HCT116 (cell line): ENCODE measurements at regions not wholly inside any gene's neighbourhood (a gene's known extent, or its start where the extent isn't known, plus 50 kb on each side); places are given as distances from the start of the nearest gene placed in this dataset.

Experiments
- ATAC-seq: fragments of 200-7000 bp; cut with Tn5 transposase; 2 replicates; pipeline ENCODE4 v1.9.1; 2020; ENCODE audit warnings: mild to moderate bottlenecking, moderate library complexity
- BruUV-seq: library from RNA; stranded (reverse); fragments of 400-500 nt; replicated peaks from 2 replicates; lab custom pipeline; 2021; lab: Mats Ljungman, UMichigan
- CTCF ChIA-PET: fragments of 300-600 bp; sonication (Branson Sonifier 250); formaldehyde crosslinking; loops from one replicate; lab custom pipeline; 2021; ENCODE audit warnings: antibody characterized with exemption; lab: Charles Lee
- POLR2A ChIA-PET: fragments of 300-600, 350-600 bp; sonication (Branson Sonifier 250); formaldehyde crosslinking; loops from one replicate; lab custom pipeline; 2021; ENCODE audit warnings: antibody characterized with exemption; lab: Charles Lee
- RAD21 ChIA-PET, 2 experiments: fragments of 300-600 bp; sonication (Branson Sonifier 250); formaldehyde crosslinking; loops; one replicate each; lab custom pipeline; 2023; ENCODE audit warnings: low total read pairs in 2 of 2; ENCODE audit not compliant: uncharacterized antibody in 2 of 2, unreplicated experiment in 2 of 2, low non-redundant PET in 1 of 2; lab: Charles Lee
- DNase-seq: peaks from one replicate; pipeline ENCODE4 v3.0.0-alpha.2; 2010; ENCODE audit warnings: low read depth, low spot score
- H2AFZ ChIP-seq: fragments of 200-600 bp; shearing (Covaris generic), sonication (generic); 2 replicates; pipeline ENCODE4 v1.6.1; 2017; ENCODE audit warnings: low read depth, mixed run types, mixed read lengths, antibody characterized with exemption, low read length; ENCODE audit not compliant: poor library complexity, severe bottlenecking
- H3K27ac ChIP-seq: 2 replicates; pipeline ENCODE4 v1.5.1; 2012; ENCODE audit warnings: low read depth, low read length
- H3K27me3 ChIP-seq: fragments of 200-600 bp; sonication (generic); 2 replicates; pipeline ENCODE4 v1.6.1; 2016; ENCODE audit warnings: mixed run types, low read length, mixed read lengths; ENCODE audit not compliant: insufficient read depth
- H3K36me3 ChIP-seq, 2 experiments: fragments of 200-500 bp in 1 of 2; fragments of 200-600 bp in 1 of 2; sonication (Bioruptor generic) in 1 of 2; sonication (generic) in 1 of 2; 2 replicates each; pipeline versions ENCODE4 v1.5.1 to v1.6.1; 2014 to 2016; ENCODE audit warnings: low read length in 2 of 2, inconsistent platforms in 1 of 2, mixed read lengths in 1 of 2, mixed run types in 1 of 2; ENCODE audit not compliant: insufficient read depth in 2 of 2, control insufficient read depth in 1 of 2
- H3K4me1 ChIP-seq, 2 experiments: fragments of 200-600 bp in 1 of 2; sonication (generic) in 1 of 2; 2 replicates each; pipeline versions ENCODE4 v1.5.1 to v1.6.1; 2012 to 2017; ENCODE audit warnings: low read length in 2 of 2, inconsistent platforms in 1 of 2, mild to moderate bottlenecking in 1 of 2, mixed read lengths in 1 of 2, mixed run types in 1 of 2, moderate library complexity in 1 of 2; ENCODE audit not compliant: insufficient read depth in 2 of 2, control insufficient read depth in 1 of 2
- H3K4me2 ChIP-seq: fragments of 200-600 bp; sonication (generic); 2 replicates; pipeline ENCODE4 v1.6.1; 2017; ENCODE audit warnings: mixed run types, low read length, mixed read lengths
- H3K4me3 ChIP-seq, 2 experiments: fragments of 200-600 bp in 1 of 2; sonication (generic) in 1 of 2; replicated peaks in 1 of 2; 2 replicates each; pipeline ENCODE4 v1.5.1; 2011 to 2016; ENCODE audit warnings: low read length in 2 of 2, control low read depth in 1 of 2, low read depth in 1 of 2, mild to moderate bottlenecking in 1 of 2, mixed read lengths in 1 of 2, mixed run types in 1 of 2
- H3K79me2 ChIP-seq: fragments of 200-600 bp; sonication (generic); 2 replicates; pipeline ENCODE4 v1.6.1; 2017; ENCODE audit warnings: mild to moderate bottlenecking, mixed run types, low read length, moderate library complexity, mixed read lengths; ENCODE audit not compliant: insufficient read depth
- H3K9ac ChIP-seq: fragments of 200-600 bp; sonication (generic); 2 replicates; pipeline ENCODE4 v1.6.1; 2016; ENCODE audit warnings: low read length, mixed read lengths
- H3K9me2 ChIP-seq: fragments of 200-600 bp; sonication (generic), shearing (Covaris generic); 2 replicates; pipeline ENCODE4 v1.6.1; 2017; ENCODE audit warnings: mixed run types, mild to moderate bottlenecking, moderate library complexity; ENCODE audit not compliant: insufficient read depth
- H3K9me3 ChIP-seq, 2 experiments: fragments of 200-500 bp in 1 of 2; fragments of 200-600 bp in 1 of 2; sonication (Bioruptor generic) in 1 of 2; sonication (generic) in 1 of 2; 2 replicates each; pipeline ENCODE4 v1.6.1; 2014 to 2017; ENCODE audit warnings: low read length in 2 of 2, mixed read lengths in 2 of 2, inconsistent platforms in 1 of 2, low read depth in 1 of 2, mild to moderate bottlenecking in 1 of 2, mixed run types in 1 of 2, moderate library complexity in 1 of 2; ENCODE audit not compliant: control insufficient read depth in 1 of 2, insufficient read depth in 1 of 2
- H4K20me1 ChIP-seq: fragments of 200-600 bp; sonication (generic), shearing (Covaris generic); 2 replicates; pipeline ENCODE4 v1.6.1; 2017; ENCODE audit warnings: mixed run types, mild to moderate bottlenecking, moderate library complexity; ENCODE audit not compliant: insufficient read depth
- CEBPB ChIP-seq: IDR thresholded peaks from 2 replicates; pipeline ENCODE4 v1.6.1; 2012; ENCODE audit warnings: low read depth
- ELF1 ChIP-seq: IDR thresholded peaks from 2 replicates; pipeline ENCODE4 v1.6.1; 2012; ENCODE audit warnings: low read depth, borderline replicate concordance
- FOSL1 ChIP-seq: IDR thresholded peaks from 2 replicates; pipeline ENCODE4 v1.6.1; 2012; ENCODE audit warnings: low read depth
- JUND ChIP-seq: IDR thresholded peaks from 2 replicates; pipeline ENCODE4 v1.6.1; 2012
- POLR2AphosphoS5 ChIP-seq: IDR thresholded peaks from 2 replicates; pipeline ENCODE4 v1.6.1; 2011; ENCODE audit warnings: mild to moderate bottlenecking, low read depth, low read length, moderate library complexity
- RAD21 ChIP-seq: IDR thresholded peaks from 2 replicates; pipeline ENCODE4 v1.6.1; 2012; ENCODE audit warnings: low read depth, mild to moderate bottlenecking
- SIN3A ChIP-seq: IDR thresholded peaks from 2 replicates; pipeline ENCODE4 v1.6.1; 2012; ENCODE audit warnings: low read depth
- TCF7L2 ChIP-seq: IDR thresholded peaks from 2 replicates; pipeline ENCODE4 v1.7.0; 2011; ENCODE audit warnings: borderline replicate concordance, inconsistent platforms; ENCODE audit not compliant: insufficient read depth, insufficient read length; ENCODE audit errors: extremely low read depth
- YY1 ChIP-seq: IDR thresholded peaks from 2 replicates; pipeline ENCODE4 v1.6.1; 2011; ENCODE audit warnings: low read length, low read depth, moderate library complexity, mild to moderate bottlenecking; ENCODE audit not compliant: insufficient replicate concordance; ENCODE audit errors: extremely low read depth
- ZNF274 ChIP-seq: fragments of 200-500 bp; sonication (Bioruptor generic); IDR thresholded peaks from 2 replicates; pipeline ENCODE4 v1.6.1; 2014; ENCODE audit warnings: mild to moderate bottlenecking, low read depth, low read length, inconsistent platforms
- intact Hi-C: fragments of 100-400 bp; cut with micrococcal nuclease; formaldehyde crosslinking; loops from 2 replicates; pipeline ENCODE4 v1.10.0; 2022
- TF ChIP-seq, protein P1 (sequence below): IDR thresholded peaks from 2 replicates; pipeline ENCODE4 v1.6.1; 2012; ENCODE audit warnings: low read depth
- TF ChIP-seq, protein P2 (sequence below): IDR thresholded peaks from 2 replicates; pipeline ENCODE4 v1.6.1; 2012
- TF ChIP-seq, protein P3 (sequence below): IDR thresholded peaks from 2 replicates; pipeline ENCODE4 v1.6.1; 2011; ENCODE audit warnings: mild to moderate bottlenecking, low read length, moderate library complexity; ENCODE audit not compliant: insufficient replicate concordance; ENCODE audit errors: extremely low read depth

GRCh38 chr14:97113339-97113738 is 316.2 kb downstream of the VRK1 start:
- RAD21 ChIA-PET = no interaction called here
- intact Hi-C loops = loop anchor here (10.0 kb wide), 1 partner anchor 319 kb away; the partner anchor contains the start of gene VRK1
- Histone ChIP-seq H3K9me2 (no peaks in the 10 kb centered on the region), H3K4me2 (peak overlapping the region; percentile 50), H3K27me3 (no peaks in the 10 kb centered on the region), H3K4me3 (no peak overlapping the region), H3K9ac (peak overlapping the region; percentile 36), H2AFZ (peak overlapping the region; percentile 98), H4K20me1 (no peaks in the 10 kb centered on the region), H3K4me1 (peaks cover 4 to 63% of the 10 kb centered on the region in 2 experiments), H3K27ac (peak overlapping the region; percentile 21; the same call in 1 of the 2 replicates), H3K36me3 (peaks cover 0 to 5% of the 10 kb centered on the region in 2 experiments; a peak in 1 of 4 replicates), H3K79me2 (no peaks in the 10 kb centered on the region), H3K9me3 (peaks cover 0 to 15% of the 10 kb centered on the region in 2 experiments; a peak in 1 of 4 replicates)
- peak; percentile 37; the same call in 1 of the 2 replicates for TF ChIP-seq POLR2AphosphoS5
- TF ChIP-seq TCF7L2 = peak; percentile 69
- TF ChIP-seq YY1 = peak; percentile 84
- TF ChIP-seq CEBPB = no peak
- TF ChIP-seq FOSL1 = no peak
- POLR2A ChIA-PET = no interaction called here
- DNase-seq = peak; percentile 46
- no TSS peak for BruUV-seq
- CTCF ChIA-PET = no interaction called here
- ATAC-seq = peak; percentile 70

DNA sequence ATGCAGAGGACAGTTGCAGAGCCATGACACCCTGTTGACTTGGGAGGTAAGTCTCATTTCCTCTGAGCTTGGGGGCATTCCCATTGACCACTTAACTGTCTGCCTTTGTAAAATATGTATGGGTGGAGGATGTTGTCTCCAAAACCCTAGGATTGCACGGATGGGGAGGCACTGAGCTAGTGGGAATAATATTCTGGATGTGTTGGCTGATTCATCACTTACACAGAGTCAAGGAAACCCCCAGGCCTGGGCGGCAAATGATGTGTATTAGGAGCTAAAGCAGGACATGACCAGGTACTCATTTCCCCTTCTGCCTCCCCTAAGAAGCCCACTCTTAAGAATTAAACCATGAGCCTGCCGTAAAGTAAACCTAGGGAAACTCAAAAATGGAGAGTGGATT is 319.4 kb downstream of the VRK1 start:
- Histone ChIP-seq H3K79me2 (no peaks in the 10 kb centered on the region), H3K9ac (no peak overlapping the region), H2AFZ (no peak overlapping the region), H3K27me3 (no peaks in the 10 kb centered on the region), H3K9me2 (no peaks in the 10 kb centered on the region), H3K4me2 (no peak overlapping the region), H3K9me3 (no peaks in the 10 kb centered on the region), H3K4me1 (peaks cover 2 to 54% of the 10 kb centered on the region in 2 experiments; a peak in 3 of 4 replicates), H4K20me1 (no peaks in the 10 kb centered on the region), H3K36me3 (no peaks in the 10 kb centered on the region), H3K27ac (no peak overlapping the region), H3K4me3 (no peak overlapping the region)
- intact Hi-C loops = loop anchor here (10.0 kb wide), 1 partner anchor 322 kb away; the partner anchor contains the start of gene VRK1
- ChIA-PET RAD21 (no interaction called here), CTCF (interaction anchor here (1.6 kb wide), 1 partner anchor 9 kb away, joined by 5 read pairs; no protein-coding TSS in a partner anchor), POLR2A (interaction anchor here (1.8 kb wide), 1 partner anchor 9 kb away, joined by 5 read pairs; no protein-coding TSS in a partner anchor)
- DNase-seq (no peak), ATAC-seq (no peak)
- no TSS peak for BruUV-seq
- TF ChIP-seq ZNF274 = no peak
- TF ChIP-seq, protein P1, sequence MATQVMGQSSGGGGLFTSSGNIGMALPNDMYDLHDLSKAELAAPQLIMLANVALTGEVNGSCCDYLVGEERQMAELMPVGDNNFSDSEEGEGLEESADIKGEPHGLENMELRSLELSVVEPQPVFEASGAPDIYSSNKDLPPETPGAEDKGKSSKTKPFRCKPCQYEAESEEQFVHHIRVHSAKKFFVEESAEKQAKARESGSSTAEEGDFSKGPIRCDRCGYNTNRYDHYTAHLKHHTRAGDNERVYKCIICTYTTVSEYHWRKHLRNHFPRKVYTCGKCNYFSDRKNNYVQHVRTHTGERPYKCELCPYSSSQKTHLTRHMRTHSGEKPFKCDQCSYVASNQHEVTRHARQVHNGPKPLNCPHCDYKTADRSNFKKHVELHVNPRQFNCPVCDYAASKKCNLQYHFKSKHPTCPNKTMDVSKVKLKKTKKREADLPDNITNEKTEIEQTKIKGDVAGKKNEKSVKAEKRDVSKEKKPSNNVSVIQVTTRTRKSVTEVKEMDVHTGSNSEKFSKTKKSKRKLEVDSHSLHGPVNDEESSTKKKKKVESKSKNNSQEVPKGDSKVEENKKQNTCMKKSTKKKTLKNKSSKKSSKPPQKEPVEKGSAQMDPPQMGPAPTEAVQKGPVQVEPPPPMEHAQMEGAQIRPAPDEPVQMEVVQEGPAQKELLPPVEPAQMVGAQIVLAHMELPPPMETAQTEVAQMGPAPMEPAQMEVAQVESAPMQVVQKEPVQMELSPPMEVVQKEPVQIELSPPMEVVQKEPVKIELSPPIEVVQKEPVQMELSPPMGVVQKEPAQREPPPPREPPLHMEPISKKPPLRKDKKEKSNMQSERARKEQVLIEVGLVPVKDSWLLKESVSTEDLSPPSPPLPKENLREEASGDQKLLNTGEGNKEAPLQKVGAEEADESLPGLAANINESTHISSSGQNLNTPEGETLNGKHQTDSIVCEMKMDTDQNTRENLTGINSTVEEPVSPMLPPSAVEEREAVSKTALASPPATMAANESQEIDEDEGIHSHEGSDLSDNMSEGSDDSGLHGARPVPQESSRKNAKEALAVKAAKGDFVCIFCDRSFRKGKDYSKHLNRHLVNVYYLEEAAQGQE = no peak
- TF ChIP-seq, protein P2, sequence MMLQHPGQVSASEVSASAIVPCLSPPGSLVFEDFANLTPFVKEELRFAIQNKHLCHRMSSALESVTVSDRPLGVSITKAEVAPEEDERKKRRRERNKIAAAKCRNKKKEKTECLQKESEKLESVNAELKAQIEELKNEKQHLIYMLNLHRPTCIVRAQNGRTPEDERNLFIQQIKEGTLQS = no peak
- no peak for TF ChIP-seq JUND
- TF ChIP-seq, protein P3, sequence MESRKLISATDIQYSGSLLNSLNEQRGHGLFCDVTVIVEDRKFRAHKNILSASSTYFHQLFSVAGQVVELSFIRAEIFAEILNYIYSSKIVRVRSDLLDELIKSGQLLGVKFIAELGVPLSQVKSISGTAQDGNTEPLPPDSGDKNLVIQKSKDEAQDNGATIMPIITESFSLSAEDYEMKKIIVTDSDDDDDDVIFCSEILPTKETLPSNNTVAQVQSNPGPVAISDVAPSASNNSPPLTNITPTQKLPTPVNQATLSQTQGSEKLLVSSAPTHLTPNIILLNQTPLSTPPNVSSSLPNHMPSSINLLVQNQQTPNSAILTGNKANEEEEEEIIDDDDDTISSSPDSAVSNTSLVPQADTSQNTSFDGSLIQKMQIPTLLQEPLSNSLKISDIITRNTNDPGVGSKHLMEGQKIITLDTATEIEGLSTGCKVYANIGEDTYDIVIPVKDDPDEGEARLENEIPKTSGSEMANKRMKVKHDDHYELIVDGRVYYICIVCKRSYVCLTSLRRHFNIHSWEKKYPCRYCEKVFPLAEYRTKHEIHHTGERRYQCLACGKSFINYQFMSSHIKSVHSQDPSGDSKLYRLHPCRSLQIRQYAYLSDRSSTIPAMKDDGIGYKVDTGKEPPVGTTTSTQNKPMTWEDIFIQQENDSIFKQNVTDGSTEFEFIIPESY = no peak
- TF ChIP-seq YY1 = no peak
- TF ChIP-seq RAD21 = no peak
- TF ChIP-seq SIN3A = no peak
- TF ChIP-seq ELF1 = no peak
